ENCODE measurements at regions not wholly inside any gene's neighbourhood (a gene's known extent, or its start where the extent isn't known, plus 50 kb on each side); places are given as distances from the start of the nearest gene placed in this dataset.

GRCh38 chr3:194931347-194931746, 245.7 kb downstream of the FAM43A start:
- H3K27ac ChIP-seq (ENCODE audit: low read depth in 2 of 2, low read length in 1 of 2), result peak overlapping the region in 1 of 2 experiments; percentile 87; a peak in 2 of 4 replicates
- POLR2A ChIA-PET, result interaction anchor here (0.8 kb wide), 1 partner anchor 245 kb away, joined by 3 read pairs; the partner anchor contains the start of gene FAM43A

More at GRCh38 chr3:194931347-194931746, 245.7 kb downstream of the FAM43A start:
- no peak for DNase-seq
- Histone ChIP-seq H3F3A (replicated peaks; ENCODE audit: insufficient read depth) (no peaks in the 10 kb centered on the region), H3K4me1 (ENCODE audit: control insufficient read depth in 1 of 2, insufficient read depth in 2 of 2, low read depth in 1 of 2, low read length in 1 of 2) (peaks cover 16 to 22% of the 10 kb centered on the region in 2 experiments; a peak in 3 of 4 replicates), H3K36me3 (replicated peaks in 1 of 2; ENCODE audit: control insufficient read depth in 1 of 2, insufficient read depth in 2 of 2, low read length in 1 of 2) (no peaks in the 10 kb centered on the region), H3K4me2 (no peak overlapping the region), H3K79me2 (ENCODE audit: insufficient read depth) (no peaks in the 10 kb centered on the region), H4K20me1 (ENCODE audit: insufficient read depth) (no peaks in the 10 kb centered on the region), H3K9me3 (no peaks in the 10 kb centered on the region), H3K9me2 (no peaks in the 10 kb centered on the region), H3K4me3 (ENCODE audit: low read depth in 2 of 2, low read length in 1 of 2) (no peak overlapping the region), H3K9ac (no peak overlapping the region), H2AFZ (ENCODE audit: low read depth) (peak overlapping the region; percentile 46; the same call in 1 of the 2 replicates), H3K27me3 (ENCODE audit: insufficient read depth) (no peaks in the 10 kb centered on the region)
- 73% methylated on average over 4 of the region's 4 CpGs for WGBS (ENCODE audit: low lambda C conversion rate)
- no peak for TF ChIP-seq NFIC (IDR thresholded peaks at IDR 0.05; ENCODE audit: borderline replicate concordance)
- no peak for TF ChIP-seq JUND (IDR thresholded peaks at IDR 0.05)
- no peak for TF ChIP-seq TEAD4 (IDR thresholded peaks at IDR 0.05; ENCODE audit: borderline replicate concordance, insufficient read depth)
- TF ChIP-seq EP300 (IDR thresholded peaks at IDR 0.05; ENCODE audit: borderline replicate concordance in 1 of 2, low read depth in 1 of 2, low read length in 1 of 2), result no peak
- no peak for TF ChIP-seq USF2 (IDR thresholded peaks at IDR 0.05; ENCODE audit: borderline replicate concordance, low read depth, low read length)
- TF ChIP-seq FOSL2 (IDR thresholded peaks at IDR 0.05; ENCODE audit: borderline replicate concordance, low read depth), result no peak
- no peak for TF ChIP-seq MEF2A (IDR thresholded peaks at IDR 0.05; ENCODE audit: borderline replicate concordance, low read depth)
- no peak for TF ChIP-seq YY1 (IDR thresholded peaks at IDR 0.05; ENCODE audit: low read depth)
- TF ChIP-seq RAD21 (IDR thresholded peaks at IDR 0.05; ENCODE audit: low read length), result no peak
- TF ChIP-seq PBX3 (IDR thresholded peaks at IDR 0.05), result no peak
- no peak for TF ChIP-seq NRF1 (IDR thresholded peaks at IDR 0.05; ENCODE audit: low read depth, low read length)
- no peak for TF ChIP-seq FOXJ3 (CRISPR knock-in tag; IDR thresholded peaks at IDR 0.05)
- TF ChIP-seq RCOR1 (IDR thresholded peaks at IDR 0.05; ENCODE audit: low read length), result no peak
- TF ChIP-seq, protein P1, sequence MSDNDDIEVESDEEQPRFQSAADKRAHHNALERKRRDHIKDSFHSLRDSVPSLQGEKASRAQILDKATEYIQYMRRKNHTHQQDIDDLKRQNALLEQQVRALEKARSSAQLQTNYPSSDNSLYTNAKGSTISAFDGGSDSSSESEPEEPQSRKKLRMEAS (IDR thresholded peaks at IDR 0.05; ENCODE audit: low read depth), result no peak
- TF ChIP-seq REST (IDR thresholded peaks at IDR 0.05; ENCODE audit: low read depth, low read length), result no peak
- no peak for TF ChIP-seq EZH2phosphoT487 (IDR thresholded peaks at IDR 0.05; ENCODE audit: borderline replicate concordance, low read depth)
- TF ChIP-seq IRF3 (IDR thresholded peaks at IDR 0.05; ENCODE audit: low read depth, low read length), result no peak
- no peak for TF ChIP-seq GABPA (IDR thresholded peaks at IDR 0.05; ENCODE audit: low read depth)
- CTCF ChIA-PET, result interaction anchor here (0.9 kb wide), 1 partner anchor 175 kb away, joined by 3 read pairs; no protein-coding TSS in a partner anchor
